PFSK-1 (cell line): ENCODE measurements at regions not wholly inside any gene's neighbourhood (a gene's known extent, or its start where the extent isn't known, plus 50 kb on each side); places are given as distances from the start of the nearest gene placed in this dataset.

Source experiments
- SIN3A ChIP-seq: IDR thresholded peaks from 2 replicates; pipeline ENCODE4 v1.6.1; 2012; ENCODE audit warnings: mild to moderate bottlenecking, low read length, moderate library complexity, borderline replicate concordance; ENCODE audit not compliant: insufficient read depth
- TF ChIP-seq, protein P1 (sequence below), 2 experiments: IDR thresholded peaks; 2 replicates each; pipeline versions ENCODE4 v1.6.1 to v1.8.0; 2011 to 2012; ENCODE audit warnings: low read depth in 2 of 2, low read length in 2 of 2, control low read depth in 1 of 2, inconsistent platforms in 1 of 2, mild to moderate bottlenecking in 1 of 2, moderate library complexity in 1 of 2; ENCODE audit not compliant: insufficient read depth in 1 of 2

DNA sequence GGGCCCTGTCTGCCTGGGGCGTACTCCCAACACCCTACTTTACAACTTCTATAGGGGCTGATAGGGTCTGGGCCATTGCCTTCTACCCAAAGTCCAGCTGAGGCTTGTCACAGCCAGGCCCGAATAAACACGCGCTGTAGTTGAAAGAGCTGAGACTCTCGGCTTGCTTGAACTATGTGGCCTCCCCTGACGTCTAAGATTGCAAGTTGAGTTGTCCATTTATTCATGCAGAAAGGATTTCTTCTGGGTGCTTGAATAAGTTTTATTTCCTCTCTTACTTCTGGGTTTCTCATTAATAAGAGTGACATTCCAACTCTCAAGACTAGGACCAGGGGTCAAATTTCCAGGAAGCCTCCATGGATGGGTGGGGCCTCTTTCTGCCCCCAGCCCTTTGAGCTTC lies 74.4 kb upstream of the VRK1 start:
- no peak for TF ChIP-seq SIN3A
- TF ChIP-seq, protein P1, sequence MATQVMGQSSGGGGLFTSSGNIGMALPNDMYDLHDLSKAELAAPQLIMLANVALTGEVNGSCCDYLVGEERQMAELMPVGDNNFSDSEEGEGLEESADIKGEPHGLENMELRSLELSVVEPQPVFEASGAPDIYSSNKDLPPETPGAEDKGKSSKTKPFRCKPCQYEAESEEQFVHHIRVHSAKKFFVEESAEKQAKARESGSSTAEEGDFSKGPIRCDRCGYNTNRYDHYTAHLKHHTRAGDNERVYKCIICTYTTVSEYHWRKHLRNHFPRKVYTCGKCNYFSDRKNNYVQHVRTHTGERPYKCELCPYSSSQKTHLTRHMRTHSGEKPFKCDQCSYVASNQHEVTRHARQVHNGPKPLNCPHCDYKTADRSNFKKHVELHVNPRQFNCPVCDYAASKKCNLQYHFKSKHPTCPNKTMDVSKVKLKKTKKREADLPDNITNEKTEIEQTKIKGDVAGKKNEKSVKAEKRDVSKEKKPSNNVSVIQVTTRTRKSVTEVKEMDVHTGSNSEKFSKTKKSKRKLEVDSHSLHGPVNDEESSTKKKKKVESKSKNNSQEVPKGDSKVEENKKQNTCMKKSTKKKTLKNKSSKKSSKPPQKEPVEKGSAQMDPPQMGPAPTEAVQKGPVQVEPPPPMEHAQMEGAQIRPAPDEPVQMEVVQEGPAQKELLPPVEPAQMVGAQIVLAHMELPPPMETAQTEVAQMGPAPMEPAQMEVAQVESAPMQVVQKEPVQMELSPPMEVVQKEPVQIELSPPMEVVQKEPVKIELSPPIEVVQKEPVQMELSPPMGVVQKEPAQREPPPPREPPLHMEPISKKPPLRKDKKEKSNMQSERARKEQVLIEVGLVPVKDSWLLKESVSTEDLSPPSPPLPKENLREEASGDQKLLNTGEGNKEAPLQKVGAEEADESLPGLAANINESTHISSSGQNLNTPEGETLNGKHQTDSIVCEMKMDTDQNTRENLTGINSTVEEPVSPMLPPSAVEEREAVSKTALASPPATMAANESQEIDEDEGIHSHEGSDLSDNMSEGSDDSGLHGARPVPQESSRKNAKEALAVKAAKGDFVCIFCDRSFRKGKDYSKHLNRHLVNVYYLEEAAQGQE (IDR thresholded peaks at IDR 0.05; ENCODE audit: insufficient read depth in 1 of 2, low read depth in 2 of 2, low read length in 2 of 2), result no peak
